Uterus (tissue), 2 donors: ENCODE measurements at regions not wholly inside any gene's neighbourhood (a gene's known extent, or its start where the extent isn't known, plus 50 kb on each side); places are given as distances from the start of the nearest gene placed in this dataset.

Experiments
- CTCF ChIP-seq, 4 experiments: fragments of 200-600 bp in 2 of 4; fragments of 450-650 bp in 2 of 4; sonication (generic) in 2 of 4; IDR thresholded peaks; one replicate each; pipeline ENCODE4 v1.5.1; 2016 to 2019; ENCODE audit warnings: antibody characterized with exemption in 4 of 4, mild to moderate bottlenecking in 2 of 4, moderate library complexity in 1 of 4
- POLR2A ChIP-seq, 2 donors: fragments of 450-650 bp; IDR thresholded peaks; one replicate each; pipeline ENCODE4 v1.6.1; 2016; ENCODE audit warnings: antibody characterized with exemption in 2 of 2, mild to moderate bottlenecking in 1 of 2, moderate library complexity in 1 of 2

GRCh38 chr9:95751520-95751790 is 124.0 kb upstream of the ERCC6L2 start:
- TF ChIP-seq POLR2A (IDR thresholded peaks at IDR 0.05) = no peak
- TF ChIP-seq CTCF (IDR thresholded peaks at IDR 0.05) = no peak
